NCI-H1417 (cell line): ENCODE measurements at regions not wholly inside any gene's neighbourhood (a gene's known extent, or its start where the extent isn't known, plus 50 kb on each side); places are given as distances from the start of the nearest gene placed in this dataset.

Experiments used
- DNase-seq, 3 experiments: peaks; one replicate each; lab custom pipeline; 2025; lab: John Stamatoyannopoulos, UW

- no peak for DNase-seq
Measured at GRCh38 chr12:114741940-114742339, 58.0 kb upstream of the TBX3 start.

GRCh38 chr12:114740448-114740847, 56.5 kb upstream of the TBX3 start:
- no peak for DNase-seq

- DNase-seq: no peak
Measured at GRCh38 chr12:114738460-114739184, 54.6 kb upstream of the TBX3 start.

GRCh38 chr12:114735680-114736374, 51.9 kb upstream of the TBX3 start:
- no peak for DNase-seq

- no peak for DNase-seq
Measured at GRCh38 chr12:114735011-114735410, 51.0 kb upstream of the TBX3 start.

GRCh38 chr12:114733919-114734318, 49.9 kb upstream of the TBX3 start:
- DNase-seq: no peak
